Stimulated activated effector memory CD8-positive, alpha-beta T cell treated with anti-CD3 and anti-CD28 coated beads, Interleukin-12 subunit alpha, Interleukin-12 subunit beta, amount 100 ng/mL, for 72 hours (primary cell): ENCODE measurements at regions not wholly inside any gene's neighbourhood (a gene's known extent, or its start where the extent isn't known, plus 50 kb on each side); places are given as distances from the start of the nearest gene placed in this dataset.

Experiments
- ATAC-seq: fragments of 150-1000 bp; cut with Tn5 transposase; 2 replicates; pipeline ENCODE4 v1.10.0; 2021
- DNase-seq, 2 donors: peaks; one replicate each; pipeline ENCODE4 v3.0.0; 2021 to 2022; ENCODE audit warnings: low spot score in 2 of 2
- H3K27ac Mint-ChIP-seq: one replicate; pipeline ENCODE4 v1.8.0; 2022; ENCODE audit warnings: mild to moderate bottlenecking, mixed read lengths
- H3K36me3 Mint-ChIP-seq: one replicate; pipeline ENCODE4 v1.8.0; 2022; ENCODE audit warnings: mild to moderate bottlenecking, mixed read lengths
- H3K4me1 Mint-ChIP-seq: one replicate; pipeline ENCODE4 v1.8.0; 2022; ENCODE audit warnings: mixed read lengths
- H3K4me3 Mint-ChIP-seq: one replicate; pipeline ENCODE4 v1.8.0; 2022; ENCODE audit warnings: mild to moderate bottlenecking, mixed read lengths
- H3K9me3 Mint-ChIP-seq: one replicate; pipeline ENCODE4 v1.8.0; 2022; ENCODE audit warnings: mixed read lengths

DNA sequence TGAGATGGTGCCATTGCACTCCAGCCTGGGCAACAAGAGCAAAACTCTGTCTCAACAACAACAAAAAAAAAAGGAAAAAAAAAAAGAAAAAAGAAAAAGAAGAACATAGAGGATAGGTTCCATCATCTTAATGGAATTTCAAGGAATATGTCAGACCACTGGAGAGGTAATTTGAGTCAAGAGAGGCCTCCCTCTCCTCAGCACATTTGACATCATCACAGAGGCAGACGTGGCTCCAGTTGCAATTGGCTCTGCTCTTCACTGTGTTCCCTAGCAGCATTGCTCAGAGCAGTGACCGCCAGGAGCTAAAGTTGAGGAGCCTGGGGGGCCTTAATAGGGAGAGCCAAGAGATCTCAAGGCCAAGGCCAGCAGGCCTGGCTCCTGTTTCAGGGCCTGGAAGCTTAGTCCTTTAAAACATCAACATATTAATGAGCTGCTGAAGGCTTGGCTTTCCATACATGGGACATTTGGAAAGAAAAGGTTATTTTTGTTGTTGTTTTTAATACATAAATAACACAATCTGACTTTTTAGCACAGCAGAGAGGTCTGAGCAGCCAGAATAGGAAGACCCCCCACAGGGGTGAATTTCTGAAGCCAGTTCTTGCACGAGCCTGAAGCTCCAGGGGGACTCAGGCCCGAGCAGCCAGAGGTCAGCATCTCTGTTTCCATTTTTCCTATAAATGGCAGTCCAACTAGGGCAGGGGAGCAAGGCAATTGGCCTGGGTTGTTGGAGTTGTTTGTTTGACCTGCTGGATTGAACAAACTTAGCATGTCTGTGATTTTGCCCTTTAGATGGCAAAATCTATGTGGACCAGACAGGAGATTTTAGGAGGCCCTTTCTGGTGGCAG, 118.3 kb upstream of the FGGY start:
- H3K27ac Mint-ChIP-seq, result no peak overlapping the region
- no peaks in the 10 kb centered on the region for H3K9me3 Mint-ChIP-seq
- no peaks in the 10 kb centered on the region for H3K4me1 Mint-ChIP-seq
- H3K36me3 Mint-ChIP-seq, result no peaks in the 10 kb centered on the region
- no peak overlapping the region for H3K4me3 Mint-ChIP-seq
- DNase-seq (no peak), ATAC-seq (no peak)

DNA sequence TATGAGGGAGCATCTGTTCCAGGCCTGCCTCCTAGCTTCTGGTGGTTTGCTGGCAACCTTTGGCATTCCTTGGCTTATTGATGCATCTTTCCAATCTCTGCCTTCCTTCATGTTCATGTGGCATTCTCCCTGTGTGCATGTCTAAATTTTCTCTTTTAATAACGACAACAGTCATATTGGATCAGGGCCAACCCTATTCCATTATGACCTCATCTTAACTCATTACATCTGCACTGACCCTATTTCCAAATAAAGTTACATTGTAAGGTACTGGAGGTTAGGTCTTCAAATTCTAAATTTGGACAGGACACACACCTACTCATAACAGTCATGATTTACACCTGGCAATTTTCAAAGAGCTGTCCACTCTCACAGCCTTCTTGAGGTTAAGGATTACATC, 117.2 kb upstream of the FGGY start:
- no peak overlapping the region for H3K4me3 Mint-ChIP-seq
- DNase-seq (no peak), ATAC-seq (no peak)
- H3K4me1 Mint-ChIP-seq, result no peaks in the 10 kb centered on the region
- no peak overlapping the region for H3K27ac Mint-ChIP-seq
- H3K36me3 Mint-ChIP-seq, result no peaks in the 10 kb centered on the region
- H3K9me3 Mint-ChIP-seq, result no peaks in the 10 kb centered on the region

DNA sequence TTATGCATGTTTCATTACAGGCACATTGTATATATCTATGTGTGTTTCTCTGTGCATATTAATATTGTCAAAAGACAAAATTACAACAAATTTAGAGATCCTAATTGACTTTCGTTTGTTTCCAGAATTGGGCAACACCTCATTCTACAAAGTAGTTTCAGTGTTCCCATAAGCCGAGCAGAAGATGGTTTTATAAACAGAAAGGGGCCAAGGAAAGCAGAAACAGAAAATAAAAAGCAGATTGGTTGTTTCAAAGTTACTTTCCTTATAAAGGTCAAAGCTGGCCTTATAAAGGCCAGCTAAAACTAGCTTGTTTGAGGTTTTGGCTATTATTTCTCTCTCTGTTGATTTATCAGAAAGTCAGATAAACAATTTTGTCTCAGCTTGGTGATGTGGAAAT, 116.2 kb upstream of the FGGY start:
- no peaks in the 10 kb centered on the region for H3K4me1 Mint-ChIP-seq
- DNase-seq (no peak), ATAC-seq (no peak)
- no peaks in the 10 kb centered on the region for H3K36me3 Mint-ChIP-seq
- no peak overlapping the region for H3K4me3 Mint-ChIP-seq
- H3K27ac Mint-ChIP-seq, result no peak overlapping the region
- H3K9me3 Mint-ChIP-seq, result no peaks in the 10 kb centered on the region

DNA sequence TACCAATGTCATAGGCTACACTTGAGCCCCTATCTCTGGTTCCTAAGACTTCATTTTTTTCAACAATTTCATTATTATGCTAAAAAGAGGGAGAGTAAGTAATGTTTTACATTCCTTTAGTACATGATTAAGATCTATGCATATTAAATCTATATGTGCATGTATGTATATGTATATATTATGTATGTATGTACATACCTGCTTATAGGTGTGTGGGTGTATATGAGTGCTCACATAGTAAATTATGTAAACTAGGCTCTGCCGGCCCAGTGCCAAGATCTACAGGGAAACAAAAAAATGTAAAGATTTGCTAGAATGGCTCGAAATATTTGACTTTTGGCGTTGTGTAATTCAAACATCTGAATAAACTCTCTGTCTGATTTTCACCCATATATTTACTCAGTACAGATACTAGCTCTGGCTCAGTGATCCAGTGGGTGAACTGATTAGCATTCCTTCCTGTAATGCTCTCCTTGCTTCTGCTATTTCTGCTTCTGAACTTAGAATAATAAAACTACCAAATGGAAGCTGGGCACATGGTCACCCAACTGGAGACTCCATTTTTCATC, 113.1 kb upstream of the FGGY start:
- no peak for DNase-seq
- no peak for ATAC-seq
- no peak overlapping the region for H3K4me3 Mint-ChIP-seq
- no peaks in the 10 kb centered on the region for H3K36me3 Mint-ChIP-seq
- no peak overlapping the region for H3K27ac Mint-ChIP-seq
- H3K4me1 Mint-ChIP-seq, result no peaks in the 10 kb centered on the region
- H3K9me3 Mint-ChIP-seq, result no peaks in the 10 kb centered on the region

DNA sequence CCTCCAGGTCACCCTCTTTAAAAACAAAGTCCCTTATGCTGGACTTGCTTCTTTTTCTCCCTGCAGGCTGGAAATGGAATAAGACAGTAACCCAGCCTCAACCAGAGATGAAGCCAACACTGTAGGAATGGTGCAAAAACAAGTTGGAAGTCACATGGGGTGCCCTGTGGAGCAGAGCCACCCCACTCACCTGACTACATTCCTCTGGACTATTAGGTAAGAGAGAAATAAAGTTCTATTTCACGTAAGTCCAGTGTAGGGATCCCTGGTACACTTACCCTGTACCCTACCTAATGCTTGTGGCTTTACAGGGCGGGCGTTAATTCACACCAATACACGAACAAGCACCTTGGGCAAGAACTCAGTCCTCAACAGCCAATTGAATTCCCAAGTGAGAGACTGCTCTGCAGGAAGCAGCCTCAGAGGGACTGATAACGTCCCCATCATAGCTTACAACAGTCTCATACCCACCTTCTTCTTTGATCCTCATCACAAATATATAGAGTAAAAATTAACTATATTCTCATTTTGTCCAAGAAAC, 112.5 kb upstream of the FGGY start:
- ATAC-seq (no peak), DNase-seq (no peak)

DNA sequence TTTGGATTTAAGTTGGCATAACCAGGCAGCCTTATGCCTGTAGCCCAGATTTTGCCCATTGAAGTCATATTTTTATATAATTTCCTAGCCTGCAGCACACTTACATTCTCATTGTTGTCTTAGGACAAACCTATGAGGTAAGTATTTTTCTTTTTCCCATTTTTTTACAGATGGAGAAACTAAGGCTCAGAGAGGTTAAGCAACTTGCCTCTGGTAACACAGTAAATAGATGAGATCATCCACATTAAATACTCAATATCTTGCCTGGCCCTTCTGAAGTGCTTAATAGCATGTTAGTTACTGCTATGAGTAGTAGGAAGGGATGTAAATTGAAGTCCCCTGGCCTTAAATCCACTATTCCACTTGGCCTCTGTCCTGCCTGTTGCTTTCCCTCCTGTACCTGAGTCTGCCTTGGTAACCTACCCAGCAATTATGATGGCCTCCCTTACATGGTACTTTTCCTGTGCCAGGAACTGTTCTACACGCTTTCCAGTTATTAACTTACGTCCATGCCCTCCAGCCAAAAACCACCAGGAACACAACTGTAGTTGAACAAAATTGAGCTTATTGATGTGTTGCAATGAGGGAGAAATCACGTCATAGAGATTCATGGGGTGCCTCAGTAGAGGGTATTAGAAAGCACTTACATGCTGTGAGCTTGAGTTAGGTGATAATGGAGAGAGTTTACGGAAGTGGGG, 111.6 kb upstream of the FGGY start:
- Mint-ChIP-seq H3K9me3 (no peaks in the 10 kb centered on the region), H3K36me3 (no peaks in the 10 kb centered on the region), H3K27ac (no peak overlapping the region), H3K4me1 (no peaks in the 10 kb centered on the region), H3K4me3 (no peak overlapping the region)
- ATAC-seq (no peak), DNase-seq (no peak)

More for the DNA sequence above, 112.5 kb upstream of the FGGY start:
- no peaks in the 10 kb centered on the region for H3K9me3 Mint-ChIP-seq
- no peak overlapping the region for H3K27ac Mint-ChIP-seq
- no peak overlapping the region for H3K4me3 Mint-ChIP-seq
- H3K36me3 Mint-ChIP-seq, result no peaks in the 10 kb centered on the region
- no peaks in the 10 kb centered on the region for H3K4me1 Mint-ChIP-seq

DNA sequence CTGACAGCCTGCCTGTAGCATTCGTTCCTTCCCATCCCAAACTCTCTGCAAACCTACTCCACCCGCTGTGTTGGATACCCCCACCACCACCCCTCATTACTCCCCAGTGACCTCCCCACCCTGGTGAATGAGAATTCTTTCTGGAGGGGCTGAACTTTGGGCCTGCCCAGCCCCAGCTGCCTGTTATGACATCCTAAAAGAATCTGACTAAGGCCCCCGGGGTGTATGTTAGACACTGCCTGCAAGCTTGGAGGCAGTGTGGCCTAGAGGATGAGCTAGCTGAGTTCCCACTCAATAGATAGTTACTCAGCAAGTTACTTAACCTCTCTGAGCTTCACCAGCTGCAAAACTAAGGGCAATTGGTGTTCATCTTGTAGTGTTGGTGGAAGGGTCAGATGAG, 110.2 kb upstream of the FGGY start:
- no peak for DNase-seq
- no peak for ATAC-seq
- no peaks in the 10 kb centered on the region for H3K9me3 Mint-ChIP-seq
- H3K27ac Mint-ChIP-seq, result no peak overlapping the region
- H3K4me1 Mint-ChIP-seq, result no peaks in the 10 kb centered on the region
- no peak overlapping the region for H3K4me3 Mint-ChIP-seq
- no peaks in the 10 kb centered on the region for H3K36me3 Mint-ChIP-seq

DNA sequence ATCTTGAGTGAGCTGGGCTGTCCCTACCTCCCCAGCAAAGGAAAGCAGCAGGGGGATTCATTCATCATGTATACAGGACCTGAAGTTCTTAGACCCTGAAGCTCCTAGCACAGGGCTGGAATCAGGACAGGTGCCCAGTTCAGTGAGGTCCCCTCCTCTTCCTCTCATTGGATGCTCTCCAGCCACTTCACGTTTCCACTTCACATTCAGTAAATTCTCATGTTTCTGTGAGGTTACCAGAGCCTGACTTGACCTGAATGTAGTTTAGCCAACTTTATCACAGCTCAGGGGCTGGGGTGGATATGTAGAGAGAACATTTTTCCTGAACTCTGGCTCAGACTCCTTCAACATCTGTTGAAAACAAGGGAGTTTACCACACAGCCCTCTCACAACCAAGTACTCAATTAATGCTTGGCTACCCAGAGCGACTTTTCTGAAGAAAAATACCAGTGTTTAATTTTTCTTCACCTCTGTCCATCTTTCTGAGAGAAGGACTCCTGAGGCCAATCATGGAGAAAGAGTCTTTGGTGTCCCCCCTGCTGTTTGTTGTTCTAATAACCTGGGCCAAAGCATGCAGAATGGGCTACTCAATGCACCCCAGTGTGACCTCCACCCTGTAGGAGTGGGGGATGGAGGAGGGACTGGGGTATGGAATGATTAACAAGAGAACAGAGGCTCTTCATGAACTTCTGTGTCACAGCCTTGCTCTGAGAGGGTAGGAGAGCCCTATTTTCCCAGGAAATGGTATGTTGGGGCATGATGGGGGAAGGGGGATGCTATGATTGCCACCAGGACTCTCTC, 108.3 kb upstream of the FGGY start:
- Mint-ChIP-seq H3K27ac (no peak overlapping the region), H3K9me3 (no peaks in the 10 kb centered on the region), H3K36me3 (no peaks in the 10 kb centered on the region), H3K4me1 (no peaks in the 10 kb centered on the region), H3K4me3 (no peak overlapping the region)
- DNase-seq, result no peak
- ATAC-seq, result no peak

DNA sequence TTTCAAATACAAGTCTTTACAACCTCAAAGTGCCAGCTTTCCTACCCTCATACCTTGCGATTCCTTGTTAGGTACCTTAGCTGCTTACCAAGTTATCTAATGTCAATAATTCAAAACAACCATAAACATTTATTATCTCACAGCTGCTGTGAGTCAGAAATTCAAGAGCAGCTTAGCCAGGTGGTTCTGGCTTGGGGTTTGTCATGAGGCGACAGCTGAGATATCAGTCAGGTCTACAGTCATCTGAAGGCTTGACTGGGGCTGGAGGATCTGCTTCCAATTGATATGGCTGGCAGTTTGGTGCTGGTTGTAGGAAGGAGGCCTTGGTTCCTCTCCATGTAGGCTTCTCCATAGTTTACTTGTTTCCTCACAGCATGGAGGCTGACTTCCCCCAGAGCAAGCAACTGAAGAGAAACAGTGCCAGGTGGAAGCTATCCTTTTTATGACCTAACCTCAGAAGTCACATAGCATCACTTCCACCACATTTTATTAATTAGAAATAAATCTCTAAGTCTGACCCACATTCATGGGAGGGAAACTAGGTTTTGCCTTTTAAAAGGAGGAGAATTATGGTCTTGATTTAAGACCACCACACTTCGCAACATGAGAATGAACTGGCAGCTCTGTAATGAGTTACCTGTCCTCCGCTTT, 103.3 kb upstream of the FGGY start:
- H3K4me3 Mint-ChIP-seq, result no peak overlapping the region
- H3K4me1 Mint-ChIP-seq, result no peaks in the 10 kb centered on the region
- no peak for ATAC-seq
- DNase-seq, result no peak
- no peaks in the 10 kb centered on the region for H3K36me3 Mint-ChIP-seq
- H3K27ac Mint-ChIP-seq, result no peak overlapping the region
- H3K9me3 Mint-ChIP-seq, result no peaks in the 10 kb centered on the region

DNA sequence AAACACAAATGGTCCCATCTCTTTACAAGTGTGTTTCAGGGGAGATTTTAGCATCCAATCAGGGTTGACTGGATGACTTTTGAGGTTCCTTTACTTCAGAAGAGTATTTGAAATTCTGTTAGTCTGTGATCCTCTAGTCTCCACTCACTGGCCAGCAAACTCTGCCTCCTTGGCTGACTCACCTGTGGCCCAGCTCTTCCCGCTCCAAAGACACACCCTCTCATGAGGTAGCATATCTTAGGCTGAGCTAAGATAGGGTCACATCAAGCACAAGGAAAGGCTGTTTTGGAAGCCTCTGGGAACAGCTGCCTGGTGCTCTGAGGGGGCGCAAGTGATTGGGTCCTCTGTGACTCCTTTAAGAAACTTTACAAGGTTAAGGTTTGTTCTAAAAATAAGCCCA, 102.3 kb upstream of the FGGY start:
- no peaks in the 10 kb centered on the region for H3K36me3 Mint-ChIP-seq
- DNase-seq, result no peak
- no peaks in the 10 kb centered on the region for H3K9me3 Mint-ChIP-seq
- no peaks in the 10 kb centered on the region for H3K4me1 Mint-ChIP-seq
- no peak overlapping the region for H3K4me3 Mint-ChIP-seq
- ATAC-seq, result no peak
- H3K27ac Mint-ChIP-seq, result no peak overlapping the region

DNA sequence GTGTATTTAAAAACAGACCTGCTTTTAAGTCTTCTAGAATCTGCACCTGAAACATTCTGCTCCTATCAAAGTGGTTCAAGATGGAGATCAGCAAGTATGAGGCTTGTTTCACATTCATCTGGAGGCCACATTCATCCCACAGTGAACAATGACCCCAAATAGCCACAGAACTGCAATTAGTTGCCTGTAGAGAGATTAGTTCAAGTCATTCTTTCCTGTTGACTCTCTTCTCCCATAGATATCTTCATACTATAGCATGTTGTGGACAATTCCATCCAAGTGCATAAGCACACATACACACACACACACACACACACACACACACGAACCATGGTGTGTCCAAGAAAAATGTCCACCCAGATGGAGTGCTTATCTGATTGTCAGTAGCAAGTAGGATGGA, 101.7 kb upstream of the FGGY start:
- H3K9me3 Mint-ChIP-seq, result no peaks in the 10 kb centered on the region
- H3K27ac Mint-ChIP-seq, result no peak overlapping the region
- ATAC-seq (no peak), DNase-seq (no peak)
- H3K4me1 Mint-ChIP-seq, result no peaks in the 10 kb centered on the region
- H3K36me3 Mint-ChIP-seq, result no peaks in the 10 kb centered on the region
- no peak overlapping the region for H3K4me3 Mint-ChIP-seq

DNA sequence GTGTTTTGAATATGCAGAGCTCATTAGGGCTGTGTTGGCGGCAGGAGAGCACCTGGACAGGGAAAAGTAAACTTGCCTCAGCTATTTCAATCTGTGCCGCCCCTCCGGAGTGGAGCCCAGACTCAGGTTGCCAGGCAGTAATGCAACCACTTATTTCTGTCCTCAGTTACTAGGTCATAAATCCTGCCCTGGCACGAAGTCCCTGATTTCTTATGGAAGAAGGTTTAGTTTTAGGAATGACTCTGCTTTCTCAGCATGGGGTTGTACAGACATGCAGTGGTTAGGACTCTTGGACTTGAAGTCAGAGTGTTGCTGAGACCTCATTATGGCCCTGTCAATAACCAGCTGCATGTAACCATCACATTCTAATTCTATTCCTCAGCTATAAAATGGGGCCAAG, 98.3 kb upstream of the FGGY start:
- H3K4me1 Mint-ChIP-seq, result no peaks in the 10 kb centered on the region
- DNase-seq, result no peak
- no peak for ATAC-seq
- H3K27ac Mint-ChIP-seq, result no peak overlapping the region
- H3K9me3 Mint-ChIP-seq, result no peaks in the 10 kb centered on the region
- H3K4me3 Mint-ChIP-seq, result no peak overlapping the region
- H3K36me3 Mint-ChIP-seq, result no peaks in the 10 kb centered on the region

DNA sequence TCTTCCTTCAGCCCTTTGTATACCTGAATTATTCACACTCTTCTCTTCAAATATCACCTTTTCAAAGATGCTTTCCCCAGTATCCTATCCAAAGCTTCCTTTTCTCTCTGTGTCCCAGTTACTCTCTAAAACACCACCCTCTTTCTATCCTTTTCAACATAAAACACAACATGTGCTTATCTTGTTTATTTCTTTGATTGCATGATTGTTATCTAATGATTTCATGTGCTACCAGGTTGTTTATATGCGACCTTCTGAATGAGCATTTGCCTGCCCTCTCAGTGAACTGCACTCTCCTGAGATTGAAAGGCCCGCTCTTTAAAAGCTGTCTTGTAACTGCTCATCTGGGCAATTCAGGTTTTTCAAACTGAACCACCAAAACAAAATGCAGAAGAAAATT, 97.7 kb upstream of the FGGY start:
- Mint-ChIP-seq H3K9me3 (no peaks in the 10 kb centered on the region), H3K4me3 (no peak overlapping the region)
- no peak for ATAC-seq

DNA sequence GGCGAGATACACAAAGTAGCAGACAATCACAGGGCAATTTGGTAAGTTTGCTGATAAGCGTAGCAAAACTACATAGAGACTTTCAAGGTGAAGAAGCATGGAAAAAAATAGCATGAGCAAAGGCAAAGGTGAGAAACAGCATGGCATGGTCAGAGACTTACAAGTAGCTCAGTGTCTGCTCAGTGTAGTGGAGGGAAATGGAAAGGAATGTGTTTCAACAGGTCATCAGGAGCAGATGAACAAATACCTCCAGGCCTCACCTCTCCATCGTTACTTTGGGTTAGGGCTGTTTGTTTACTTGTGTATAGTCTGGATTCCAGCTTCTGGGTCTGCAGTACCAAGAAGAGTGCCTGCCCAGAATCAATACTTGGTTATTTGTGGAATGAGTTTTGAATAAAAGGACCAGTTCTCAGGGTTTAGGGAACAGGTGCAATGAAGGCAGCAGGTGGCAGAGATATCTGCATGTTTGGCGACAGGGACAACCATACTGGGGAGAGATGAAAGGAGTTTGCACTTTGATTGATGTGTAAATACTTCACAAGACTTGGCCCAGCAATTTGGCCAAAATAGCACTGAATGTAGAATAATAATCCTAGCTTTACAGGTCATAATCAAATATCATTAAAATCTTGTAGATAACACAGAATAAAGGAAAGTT, 97.0 kb upstream of the FGGY start:
- H3K27ac Mint-ChIP-seq, result no peak overlapping the region
- peaks cover 2% of the 10 kb centered on the region for H3K9me3 Mint-ChIP-seq

More for the DNA sequence above, 97.7 kb upstream of the FGGY start:
- no peaks in the 10 kb centered on the region for H3K36me3 Mint-ChIP-seq
- DNase-seq, result no peak
- H3K4me1 Mint-ChIP-seq, result no peaks in the 10 kb centered on the region
- no peak overlapping the region for H3K27ac Mint-ChIP-seq

More for the DNA sequence above, 97.0 kb upstream of the FGGY start:
- H3K4me3 Mint-ChIP-seq, result no peak overlapping the region
- ATAC-seq, result no peak
- no peak for DNase-seq
- H3K36me3 Mint-ChIP-seq, result no peaks in the 10 kb centered on the region
- H3K4me1 Mint-ChIP-seq, result no peaks in the 10 kb centered on the region
